ENCODE measurements at regions not wholly inside any gene's neighbourhood (a gene's known extent, or its start where the extent isn't known, plus 50 kb on each side); places are given as distances from the start of the nearest gene placed in this dataset.

- H3K9me3 ChIP-seq (replicated peaks; ENCODE audit: control insufficient read depth, insufficient read depth, low read length), result no peaks in the 10 kb centered on the region
- no peak overlapping the region for H2AFZ ChIP-seq (ENCODE audit: low read depth, low read length)
- POLR2A ChIA-PET, result interaction anchor here (0.5 to 0.8 kb wide), 2 partner anchors 13 kb away, joined by 3 read pairs; no protein-coding TSS in a partner anchor
- dilution Hi-C loops (cut with MboI; ENCODE audit: extremely low pct_ligation_motif_present, low sequenced_read_pairs), result no loop called here
- H3K4me1 ChIP-seq (ENCODE audit: control insufficient read depth, extremely low read depth, insufficient read depth, low read length), result peaks cover 30% of the 10 kb centered on the region
- no peaks in the 10 kb centered on the region for H3K79me2 ChIP-seq (ENCODE audit: control insufficient read depth, insufficient read depth, low read length)
- no TSS peak for BruUV-seq (replicated peaks)
- no peaks in the 10 kb centered on the region for H4K20me1 ChIP-seq (replicated peaks; ENCODE audit: control insufficient read depth, extremely low read depth, insufficient read depth, low read length)
- H3K9me1 ChIP-seq (replicated peaks; ENCODE audit: control insufficient read depth, extremely low read depth, insufficient read depth, low read length), result no peaks in the 10 kb centered on the region
- no peak overlapping the region for H3K4me3 ChIP-seq (replicated peaks in 1 of 3; ENCODE audit: insufficient read depth in 1 of 3, low read depth in 1 of 3, low read length in 3 of 3)
- H3K27ac ChIP-seq (ENCODE audit: insufficient read depth, low read depth, low read length), result peak overlapping the region; percentile 78
- DNase-seq (ENCODE audit: low read depth, low spot score) (no peak), FAIRE-seq (no peak)
- H3K27me3 ChIP-seq (ENCODE audit: control insufficient read depth in 2 of 2, insufficient read depth in 2 of 2, low read length in 2 of 2), result no peaks in the 10 kb centered on the region
- TF ChIP-seq, protein P1, sequence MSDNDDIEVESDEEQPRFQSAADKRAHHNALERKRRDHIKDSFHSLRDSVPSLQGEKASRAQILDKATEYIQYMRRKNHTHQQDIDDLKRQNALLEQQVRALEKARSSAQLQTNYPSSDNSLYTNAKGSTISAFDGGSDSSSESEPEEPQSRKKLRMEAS (IDR thresholded peaks at IDR 0.05; ENCODE audit: insufficient read depth, insufficient read length), result no peak
- no peak for TF ChIP-seq EZH2 (IDR thresholded peaks at IDR 0.05; ENCODE audit: borderline replicate concordance, low read depth, low read length, severe bottlenecking)
- TF ChIP-seq MYC (IDR thresholded peaks at IDR 0.05; ENCODE audit: low read depth, low read length), result no peak
- TF ChIP-seq POLR2A (IDR thresholded peaks at IDR 0.05; ENCODE audit: low read depth, low read length), result no peak
- TF ChIP-seq FOS (IDR thresholded peaks at IDR 0.05; ENCODE audit: borderline replicate concordance, insufficient read depth, low read length), result no peak
- TF ChIP-seq, protein P2, sequence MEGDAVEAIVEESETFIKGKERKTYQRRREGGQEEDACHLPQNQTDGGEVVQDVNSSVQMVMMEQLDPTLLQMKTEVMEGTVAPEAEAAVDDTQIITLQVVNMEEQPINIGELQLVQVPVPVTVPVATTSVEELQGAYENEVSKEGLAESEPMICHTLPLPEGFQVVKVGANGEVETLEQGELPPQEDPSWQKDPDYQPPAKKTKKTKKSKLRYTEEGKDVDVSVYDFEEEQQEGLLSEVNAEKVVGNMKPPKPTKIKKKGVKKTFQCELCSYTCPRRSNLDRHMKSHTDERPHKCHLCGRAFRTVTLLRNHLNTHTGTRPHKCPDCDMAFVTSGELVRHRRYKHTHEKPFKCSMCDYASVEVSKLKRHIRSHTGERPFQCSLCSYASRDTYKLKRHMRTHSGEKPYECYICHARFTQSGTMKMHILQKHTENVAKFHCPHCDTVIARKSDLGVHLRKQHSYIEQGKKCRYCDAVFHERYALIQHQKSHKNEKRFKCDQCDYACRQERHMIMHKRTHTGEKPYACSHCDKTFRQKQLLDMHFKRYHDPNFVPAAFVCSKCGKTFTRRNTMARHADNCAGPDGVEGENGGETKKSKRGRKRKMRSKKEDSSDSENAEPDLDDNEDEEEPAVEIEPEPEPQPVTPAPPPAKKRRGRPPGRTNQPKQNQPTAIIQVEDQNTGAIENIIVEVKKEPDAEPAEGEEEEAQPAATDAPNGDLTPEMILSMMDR (IDR thresholded peaks at IDR 0.05; ENCODE audit: extremely low read depth in 1 of 2, insufficient read depth in 1 of 2, low read depth in 1 of 2, low read length in 2 of 2), result no peak
- no peak for TF ChIP-seq GATA2 (IDR thresholded peaks at IDR 0.05; ENCODE audit: insufficient read depth, insufficient read length, low read depth, low read length)
- TF ChIP-seq POLR2AphosphoS5 (IDR thresholded peaks at IDR 0.05; ENCODE audit: insufficient read depth, low read depth, low read length), result no peak
- no peak for TF ChIP-seq JUN (IDR thresholded peaks at IDR 0.05; ENCODE audit: borderline replicate concordance, insufficient read depth, insufficient read length, low read depth)
- peak overlapping the region; percentile 5 for H3K9ac ChIP-seq (replicated peaks; ENCODE audit: extremely low read depth, insufficient read depth, low read length)
- CTCF ChIA-PET, result interaction anchor here (0.9 to 2.6 kb wide), 8 partner anchors 13 to 251 kb away, joined by 3 to 14 read pairs (median 4); partner anchors contain the start of gene FRMD6
- no peaks in the 10 kb centered on the region for H3K36me3 ChIP-seq (ENCODE audit: control insufficient read depth in 2 of 2, extremely low read depth in 1 of 2, insufficient read depth in 2 of 2, low read length in 2 of 2)
- H3K4me2 ChIP-seq (ENCODE audit: insufficient read depth, low read length), result peak overlapping the region; percentile 57
- intact Hi-C loops (cut with micrococcal nuclease), result loop anchor here (1.0 to 2.0 kb wide), 3 partner anchors 13 to 138 kb away; no protein-coding TSS in a partner anchor
Observed at GRCh38 chr14:51533872-51534553, 117.7 kb upstream of the FRMD6 start.

All from endothelial cell of umbilical vein (primary cell).